MM.1S (cell line): ENCODE measurements at regions not wholly inside any gene's neighbourhood (a gene's known extent, or its start where the extent isn't known, plus 50 kb on each side); places are given as distances from the start of the nearest gene placed in this dataset.

Experiments used
- EZH2 ChIP-seq: fragments of 300-600 bp; sonication (generic); optimal IDR thresholded peaks from 2 replicates; pipeline ENCODE3; 2017; ENCODE audit warnings: low read depth, mild to moderate bottlenecking, antibody characterized with exemption, low read length, mixed read lengths
- EZH2phosphoT487 ChIP-seq: fragments of 300-600 bp; sonication (generic); IDR thresholded peaks from 2 replicates; pipeline ENCODE4 v1.6.1; 2018; ENCODE audit warnings: antibody characterized with exemption, low read length
- TF ChIP-seq, protein P1 (sequence below): fragments of 300-600 bp; sonication (generic); IDR thresholded peaks from 2 replicates; pipeline ENCODE4 v1.5.1; 2016; ENCODE audit warnings: antibody characterized with exemption, low read length, mixed read lengths

- TF ChIP-seq, protein P1, sequence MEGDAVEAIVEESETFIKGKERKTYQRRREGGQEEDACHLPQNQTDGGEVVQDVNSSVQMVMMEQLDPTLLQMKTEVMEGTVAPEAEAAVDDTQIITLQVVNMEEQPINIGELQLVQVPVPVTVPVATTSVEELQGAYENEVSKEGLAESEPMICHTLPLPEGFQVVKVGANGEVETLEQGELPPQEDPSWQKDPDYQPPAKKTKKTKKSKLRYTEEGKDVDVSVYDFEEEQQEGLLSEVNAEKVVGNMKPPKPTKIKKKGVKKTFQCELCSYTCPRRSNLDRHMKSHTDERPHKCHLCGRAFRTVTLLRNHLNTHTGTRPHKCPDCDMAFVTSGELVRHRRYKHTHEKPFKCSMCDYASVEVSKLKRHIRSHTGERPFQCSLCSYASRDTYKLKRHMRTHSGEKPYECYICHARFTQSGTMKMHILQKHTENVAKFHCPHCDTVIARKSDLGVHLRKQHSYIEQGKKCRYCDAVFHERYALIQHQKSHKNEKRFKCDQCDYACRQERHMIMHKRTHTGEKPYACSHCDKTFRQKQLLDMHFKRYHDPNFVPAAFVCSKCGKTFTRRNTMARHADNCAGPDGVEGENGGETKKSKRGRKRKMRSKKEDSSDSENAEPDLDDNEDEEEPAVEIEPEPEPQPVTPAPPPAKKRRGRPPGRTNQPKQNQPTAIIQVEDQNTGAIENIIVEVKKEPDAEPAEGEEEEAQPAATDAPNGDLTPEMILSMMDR = no peak
- TF ChIP-seq EZH2 (no peak), EZH2phosphoT487 (no peak)
These were observed 267.8 kb downstream of the UTP18 start for GRCh38 chr17:51528111-51528510.
